DND-41 (cell line): ENCODE measurements at regions not wholly inside any gene's neighbourhood (a gene's known extent, or its start where the extent isn't known, plus 50 kb on each side); places are given as distances from the start of the nearest gene placed in this dataset.

Experiments used
- ATAC-seq: fragments of 200-7000 bp; cut with Tn5 transposase; 3 replicates; pipeline ENCODE4 v1.9.1; 2021; ENCODE audit warnings: low read depth; ENCODE audit not compliant: insufficient read depth
- DNase-seq: peaks from one replicate; pipeline ENCODE4 v3.0.0-alpha.2; 2020
- H2AFZ ChIP-seq: 2 replicates; pipeline ENCODE4 v1.6.0; 2012; ENCODE audit warnings: low read depth, low read length
- H3K27ac ChIP-seq: 2 replicates; pipeline ENCODE4 v1.5.1; 2012; ENCODE audit warnings: low read length, inconsistent platforms
- H3K27me3 ChIP-seq: fragments of 200-600 bp; sonication (generic); 2 replicates; pipeline ENCODE4 v1.6.0; 2012; ENCODE audit warnings: low read length, mild to moderate bottlenecking, inconsistent platforms; ENCODE audit not compliant: insufficient read depth, poor library complexity
- H3K36me3 ChIP-seq: 2 replicates; pipeline ENCODE4 v1.5.1; 2012; ENCODE audit warnings: low read length, inconsistent platforms; ENCODE audit not compliant: insufficient read depth
- H3K4me1 ChIP-seq: 2 replicates; pipeline ENCODE4 v1.5.1; 2012; ENCODE audit warnings: mild to moderate bottlenecking, low read length; ENCODE audit not compliant: insufficient read depth
- H3K4me2 ChIP-seq: 2 replicates; pipeline ENCODE4 v1.6.0; 2012; ENCODE audit warnings: mild to moderate bottlenecking, moderate library complexity, low read length, inconsistent platforms; ENCODE audit not compliant: insufficient read depth
- H3K4me3 ChIP-seq, 2 experiments: fragments of 200-600 bp in 1 of 2; shearing (Covaris generic) in 1 of 2; 2 replicates each; pipeline ENCODE4 v1.5.1; 2012 to 2016; ENCODE audit warnings: inconsistent platforms in 2 of 2, low read length in 2 of 2, mild to moderate bottlenecking in 2 of 2, low read depth in 1 of 2, moderate library complexity in 1 of 2
- H3K79me2 ChIP-seq: 2 replicates; pipeline ENCODE4 v1.6.0; 2012; ENCODE audit warnings: low read length, inconsistent platforms; ENCODE audit not compliant: insufficient read depth
- H3K9ac ChIP-seq: 2 replicates; pipeline ENCODE4 v1.6.0; 2012; ENCODE audit warnings: low read depth, mild to moderate bottlenecking, inconsistent platforms, low read length, moderate library complexity
- H3K9me3 ChIP-seq: 2 replicates; pipeline ENCODE4 v1.5.1; 2012; ENCODE audit warnings: low read length, moderate library complexity, mild to moderate bottlenecking, inconsistent platforms; ENCODE audit not compliant: insufficient read depth, severe bottlenecking
- H4K20me1 ChIP-seq: 2 replicates; pipeline ENCODE4 v1.6.0; 2012; ENCODE audit warnings: low read length; ENCODE audit not compliant: insufficient read depth
- CTCF ChIP-seq: IDR thresholded peaks from 2 replicates; pipeline ENCODE4 v1.5.1; 2012; ENCODE audit warnings: borderline replicate concordance, low read length, moderate library complexity, mild to moderate bottlenecking; ENCODE audit not compliant: poor library complexity, severe bottlenecking; ENCODE audit errors: extremely low read depth
- EZH2 ChIP-seq: IDR thresholded peaks from 3 replicates; pipeline ENCODE4 v1.6.1; 2012; ENCODE audit warnings: borderline replicate concordance, low read depth, mild to moderate bottlenecking, moderate library complexity, low read length, inconsistent platforms; ENCODE audit not compliant: severe bottlenecking

GRCh38 chr5:125720348-125720685 is 702.9 kb upstream of the GRAMD2B start:
- ATAC-seq (no peak), DNase-seq (no peak)
- Histone ChIP-seq H3K27me3 (no peaks in the 10 kb centered on the region), H3K4me1 (no peaks in the 10 kb centered on the region), H3K9me3 (no peaks in the 10 kb centered on the region), H3K4me2 (no peak overlapping the region), H2AFZ (no peak overlapping the region), H3K27ac (no peak overlapping the region), H3K36me3 (no peaks in the 10 kb centered on the region), H3K79me2 (no peaks in the 10 kb centered on the region), H4K20me1 (no peaks in the 10 kb centered on the region), H3K9ac (no peak overlapping the region), H3K4me3 (no peak overlapping the region)
- TF ChIP-seq EZH2 = no peak
- no peak for TF ChIP-seq CTCF

- no peaks in the 10 kb centered on the region for H3K36me3 ChIP-seq
- ATAC-seq (no peak), DNase-seq (no peak)
- H2AFZ ChIP-seq = no peak overlapping the region
- no peaks in the 10 kb centered on the region for H3K79me2 ChIP-seq
- H3K9me3 ChIP-seq = no peaks in the 10 kb centered on the region
- H3K4me2 ChIP-seq = no peak overlapping the region
- H3K4me3 ChIP-seq = no peak overlapping the region
- TF ChIP-seq EZH2 (no peak), CTCF (no peak)
- H3K9ac ChIP-seq = no peak overlapping the region
- H3K27me3 ChIP-seq = no peaks in the 10 kb centered on the region
- H3K4me1 ChIP-seq = no peaks in the 10 kb centered on the region
- H3K27ac ChIP-seq = no peak overlapping the region
- H4K20me1 ChIP-seq = no peaks in the 10 kb centered on the region
Measured at GRCh38 chr5:125720721-125721120, 702.5 kb upstream of the GRAMD2B start.

- Histone ChIP-seq H3K27ac (no peak overlapping the region), H3K27me3 (no peaks in the 10 kb centered on the region), H2AFZ (no peak overlapping the region), H3K36me3 (no peaks in the 10 kb centered on the region), H3K9me3 (no peaks in the 10 kb centered on the region), H3K4me3 (no peak overlapping the region), H4K20me1 (no peaks in the 10 kb centered on the region), H3K9ac (no peak overlapping the region), H3K79me2 (no peaks in the 10 kb centered on the region), H3K4me1 (no peaks in the 10 kb centered on the region), H3K4me2 (no peak overlapping the region)
- DNase-seq (no peak), ATAC-seq (no peak)
- TF ChIP-seq EZH2 (no peak), CTCF (no peak)
Measured at GRCh38 chr5:125722550-125722949, 700.7 kb upstream of the GRAMD2B start.

GRCh38 chr5:125725691-125726090 is 697.5 kb upstream of the GRAMD2B start:
- H3K4me2 ChIP-seq = no peak overlapping the region
- no peak for TF ChIP-seq EZH2
- no peak for TF ChIP-seq CTCF
- DNase-seq = no peak
- H3K27me3 ChIP-seq = no peaks in the 10 kb centered on the region
- no peaks in the 10 kb centered on the region for H4K20me1 ChIP-seq
- H3K4me3 ChIP-seq = no peak overlapping the region
- no peaks in the 10 kb centered on the region for H3K79me2 ChIP-seq
- no peak overlapping the region for H3K27ac ChIP-seq
- H2AFZ ChIP-seq = no peak overlapping the region
- ATAC-seq = no peak
- H3K36me3 ChIP-seq = no peaks in the 10 kb centered on the region
- no peaks in the 10 kb centered on the region for H3K4me1 ChIP-seq
- no peaks in the 10 kb centered on the region for H3K9me3 ChIP-seq
- no peak overlapping the region for H3K9ac ChIP-seq
